ENCODE measurements at regions not wholly inside any gene's neighbourhood (a gene's known extent, or its start where the extent isn't known, plus 50 kb on each side); places are given as distances from the start of the nearest gene placed in this dataset.
"Not testable (repeated sequence)": the region's sequence is repeated elsewhere in the genome, so short reads cannot be mapped to it uniquely, and the experiment has no call there.

- no peak overlapping the region for H3K4me3 ChIP-seq (ENCODE audit: low read depth, low read length)
- no peak for DNase-seq (ENCODE audit: low read depth, low spot score)
- ChIA-PET CTCF (no interaction called here), POLR2A (no interaction called here)
- TF ChIP-seq, protein P1, sequence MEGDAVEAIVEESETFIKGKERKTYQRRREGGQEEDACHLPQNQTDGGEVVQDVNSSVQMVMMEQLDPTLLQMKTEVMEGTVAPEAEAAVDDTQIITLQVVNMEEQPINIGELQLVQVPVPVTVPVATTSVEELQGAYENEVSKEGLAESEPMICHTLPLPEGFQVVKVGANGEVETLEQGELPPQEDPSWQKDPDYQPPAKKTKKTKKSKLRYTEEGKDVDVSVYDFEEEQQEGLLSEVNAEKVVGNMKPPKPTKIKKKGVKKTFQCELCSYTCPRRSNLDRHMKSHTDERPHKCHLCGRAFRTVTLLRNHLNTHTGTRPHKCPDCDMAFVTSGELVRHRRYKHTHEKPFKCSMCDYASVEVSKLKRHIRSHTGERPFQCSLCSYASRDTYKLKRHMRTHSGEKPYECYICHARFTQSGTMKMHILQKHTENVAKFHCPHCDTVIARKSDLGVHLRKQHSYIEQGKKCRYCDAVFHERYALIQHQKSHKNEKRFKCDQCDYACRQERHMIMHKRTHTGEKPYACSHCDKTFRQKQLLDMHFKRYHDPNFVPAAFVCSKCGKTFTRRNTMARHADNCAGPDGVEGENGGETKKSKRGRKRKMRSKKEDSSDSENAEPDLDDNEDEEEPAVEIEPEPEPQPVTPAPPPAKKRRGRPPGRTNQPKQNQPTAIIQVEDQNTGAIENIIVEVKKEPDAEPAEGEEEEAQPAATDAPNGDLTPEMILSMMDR (IDR thresholded peaks at IDR 0.05; ENCODE audit: insufficient read depth, low read length, missing control alignments) = no peak
Observed at GRCh38 chr5:152595405-152595804, 190.3 kb upstream of the NMUR2 start.

GRCh38 chr5:152599096-152599495 lies 194.0 kb upstream of the NMUR2 start:
- no peak for DNase-seq (ENCODE audit: low read depth, low spot score)
- TF ChIP-seq, protein P1 (IDR thresholded peaks at IDR 0.05; ENCODE audit: insufficient read depth, low read length, missing control alignments) = no peak
- no peak overlapping the region for H3K4me3 ChIP-seq (ENCODE audit: low read depth, low read length)
- POLR2A ChIA-PET = no interaction called here
- CTCF ChIA-PET = no interaction called here

DNA sequence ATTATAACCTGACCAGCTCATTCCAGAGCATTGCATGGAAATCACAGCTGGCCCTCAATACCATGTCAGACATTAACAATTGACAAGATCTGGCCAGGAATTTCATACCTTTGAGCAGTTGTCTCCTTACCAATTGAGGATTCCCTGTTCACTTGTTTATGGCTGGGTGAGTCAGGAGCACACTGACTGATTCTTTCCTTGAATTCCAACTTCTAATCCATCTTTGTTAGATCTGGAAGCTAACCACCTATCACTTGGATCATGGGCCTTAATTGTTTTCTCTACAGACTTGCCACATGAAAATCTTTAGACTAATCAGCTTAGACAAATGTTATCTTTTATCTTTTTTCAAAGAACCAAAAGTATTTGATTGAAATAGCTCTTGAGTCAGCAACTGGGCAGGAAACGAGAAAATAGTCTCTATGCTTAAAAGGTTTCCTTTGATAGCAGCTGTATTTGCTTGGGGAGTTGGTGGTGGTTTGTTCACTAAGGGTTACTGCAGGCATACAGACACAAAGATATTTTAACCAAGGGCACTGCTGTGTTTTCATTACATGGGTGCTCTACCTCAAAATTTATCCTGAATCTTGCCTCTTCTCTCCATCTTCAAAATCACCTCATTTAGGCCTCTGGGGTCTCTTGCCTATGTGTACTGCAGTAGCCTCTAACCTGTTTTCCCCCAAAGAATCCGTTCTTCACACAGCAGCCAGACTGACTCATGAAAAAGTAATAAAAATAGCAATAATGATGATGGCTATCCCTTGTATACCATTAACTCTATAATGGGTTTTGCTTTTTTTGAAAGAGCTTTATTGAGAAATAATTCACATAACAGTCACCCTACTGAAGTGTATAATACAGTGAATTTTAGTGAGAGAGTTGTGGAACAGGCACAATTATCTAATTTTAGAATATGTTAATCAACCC lies 197.0 kb upstream of the NMUR2 start:
- DNase-seq (ENCODE audit: low read depth, low spot score) = no peak
- ChIA-PET POLR2A (no interaction called here), CTCF (no interaction called here)
- TF ChIP-seq, protein P1 (IDR thresholded peaks at IDR 0.05; ENCODE audit: insufficient read depth, low read length, missing control alignments) = no peak
- no peak overlapping the region for H3K4me3 ChIP-seq (ENCODE audit: low read depth, low read length)

DNA sequence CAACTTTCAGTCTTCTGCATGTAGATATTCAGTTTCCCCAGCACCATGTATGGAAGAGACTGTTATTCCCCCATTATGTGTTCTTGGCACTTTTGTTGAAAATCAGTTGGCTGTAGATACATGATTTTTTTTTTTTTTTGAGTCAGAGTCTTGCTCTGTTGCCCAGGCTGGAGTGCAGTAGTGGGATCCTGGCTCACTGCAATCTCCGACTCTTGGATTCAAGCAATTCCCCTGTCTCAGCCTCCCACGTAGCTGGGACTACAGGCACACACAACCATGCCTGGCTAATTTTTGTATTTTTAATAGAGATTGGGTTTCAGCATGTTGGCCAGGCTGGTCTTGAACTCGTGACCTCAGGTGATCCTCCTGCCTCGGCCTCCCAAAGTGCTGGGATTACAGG lies 201.0 kb upstream of the NMUR2 start:
- DNase-seq (ENCODE audit: low read depth, low spot score); CTCF ChIA-PET; POLR2A ChIA-PET; H3K4me3 ChIP-seq (ENCODE audit: low read depth, low read length): not testable (repeated sequence)

GRCh38 chr5:152606776-152607364 lies 201.8 kb upstream of the NMUR2 start:
- ChIA-PET POLR2A (no interaction called here), CTCF (no interaction called here)
- DNase-seq (ENCODE audit: low read depth, low spot score) = no peak
- no peak overlapping the region for H3K4me3 ChIP-seq (ENCODE audit: low read depth, low read length)
- TF ChIP-seq, protein P1 (IDR thresholded peaks at IDR 0.05; ENCODE audit: insufficient read depth, low read length, missing control alignments) = no peak

- no peak overlapping the region for H3K4me3 ChIP-seq (ENCODE audit: low read depth, low read length)
- no peak for DNase-seq (ENCODE audit: low read depth, low spot score)
- TF ChIP-seq, protein P1 (IDR thresholded peaks at IDR 0.05; ENCODE audit: insufficient read depth, low read length, missing control alignments) = no peak
- ChIA-PET POLR2A (no interaction called here), CTCF (no interaction called here)
Observed at GRCh38 chr5:152607401-152608160, 202.5 kb upstream of the NMUR2 start.
